Fibroblast of lung (primary cell): ENCODE measurements at regions not wholly inside any gene's neighbourhood (a gene's known extent, or its start where the extent isn't known, plus 50 kb on each side); places are given as distances from the start of the nearest gene placed in this dataset.

ENCODE experiments used
- DNase-seq, 2 donors: peaks; one replicate each; pipeline versions ENCODE4 v3.0.0 to v3.0.0-alpha.2; 2010; ENCODE audit warnings: low read depth in 2 of 2
- H2AFZ ChIP-seq: 2 replicates; pipeline ENCODE4 v1.5.1; 2012; ENCODE audit warnings: low read length, control low read depth, inconsistent platforms
- H3K27ac ChIP-seq: 2 replicates; pipeline ENCODE4 v1.5.1; 2011; ENCODE audit warnings: low read length, control low read depth; ENCODE audit not compliant: insufficient read depth
- H3K27me3 ChIP-seq: 2 replicates; pipeline ENCODE4 v1.5.1; 2011; ENCODE audit warnings: mild to moderate bottlenecking, low read length; ENCODE audit not compliant: control insufficient read depth, insufficient read depth
- H3K36me3 ChIP-seq: 2 replicates; pipeline ENCODE4 v1.5.1; 2011; ENCODE audit warnings: low read length; ENCODE audit not compliant: control insufficient read depth, insufficient read depth
- H3K4me1 ChIP-seq: 2 replicates; pipeline ENCODE4 v1.5.1; 2011; ENCODE audit warnings: low read length; ENCODE audit not compliant: control insufficient read depth, insufficient read depth; ENCODE audit errors: extremely low read depth
- H3K4me2 ChIP-seq: 2 replicates; pipeline ENCODE4 v1.5.1; 2011; ENCODE audit warnings: low read length, control low read depth; ENCODE audit not compliant: insufficient read depth; ENCODE audit errors: extremely low read depth
- H3K4me3 ChIP-seq, 4 experiments: fragments of 200-600 bp in 1 of 4; sonication (generic) in 1 of 4; replicated peaks in 1 of 4; 2 replicates each; pipeline ENCODE4 v1.5.1; 2011 to 2016; ENCODE audit warnings: low read length in 4 of 4, low read depth in 3 of 4, mild to moderate bottlenecking in 3 of 4, control low read depth in 2 of 4, inconsistent platforms in 1 of 4, mixed read lengths in 1 of 4; ENCODE audit not compliant: insufficient read depth in 1 of 4; ENCODE audit errors: control extremely low read depth in 1 of 4
- H3K79me2 ChIP-seq: 2 replicates; pipeline ENCODE4 v1.5.1; 2012; ENCODE audit warnings: mild to moderate bottlenecking, low read length, inconsistent platforms; ENCODE audit not compliant: control insufficient read depth, insufficient read depth
- H3K9ac ChIP-seq: 2 replicates; pipeline ENCODE4 v1.5.1; 2011; ENCODE audit warnings: mild to moderate bottlenecking, low read length, control low read depth; ENCODE audit not compliant: insufficient read depth
- H3K9me3 ChIP-seq: 2 replicates; pipeline ENCODE4 v1.5.1; 2012; ENCODE audit warnings: low read depth, low read length; ENCODE audit not compliant: control insufficient read depth, insufficient read depth
- H4K20me1 ChIP-seq: 2 replicates; pipeline ENCODE4 v1.5.1; 2011; ENCODE audit warnings: low read length; ENCODE audit not compliant: control insufficient read depth, insufficient read depth; ENCODE audit errors: extremely low read depth
- CTCF ChIP-seq, 2 donors: IDR thresholded peaks in 1 of 2; conservative IDR thresholded peaks in 1 of 2; 1 replicate in 1 of 2; 2 replicates in 1 of 2; pipeline ENCODE4 v1.5.1; 2011 to 2012; ENCODE audit warnings: low read length in 2 of 2, control low read depth in 1 of 2, inconsistent platforms in 1 of 2, low read depth in 1 of 2, mild to moderate bottlenecking in 1 of 2
- EZH2 ChIP-seq: IDR thresholded peaks from 2 replicates; pipeline ENCODE4 v1.5.1; 2012; ENCODE audit warnings: low read length, control low read depth, mild to moderate bottlenecking; ENCODE audit errors: missing control alignments

GRCh38 chr11:120019191-120019590 lies 118.7 kb downstream of the TRIM29 start:
- no peak for TF ChIP-seq EZH2
- TF ChIP-seq CTCF (conservative IDR thresholded peaks at IDR 0.05 in 1 of 2, IDR thresholded peaks at IDR 0.05 in 1 of 2; ENCODE audit: low read depth in 1 of 2, low read length in 2 of 2) = no peak
- no peaks in the 10 kb centered on the region for H3K4me1 ChIP-seq
- H3K27me3 ChIP-seq = no peaks in the 10 kb centered on the region
- no peaks in the 10 kb centered on the region for H3K79me2 ChIP-seq
- no peak overlapping the region for H3K4me3 ChIP-seq
- H3K27ac ChIP-seq = no peak overlapping the region
- H4K20me1 ChIP-seq = peaks cover 2% of the 10 kb centered on the region
- H2AFZ ChIP-seq = no peak overlapping the region
- H3K36me3 ChIP-seq = no peaks in the 10 kb centered on the region
- H3K9me3 ChIP-seq = no peaks in the 10 kb centered on the region
- no peak for DNase-seq
- no peak overlapping the region for H3K4me2 ChIP-seq
- no peak overlapping the region for H3K9ac ChIP-seq

DNA sequence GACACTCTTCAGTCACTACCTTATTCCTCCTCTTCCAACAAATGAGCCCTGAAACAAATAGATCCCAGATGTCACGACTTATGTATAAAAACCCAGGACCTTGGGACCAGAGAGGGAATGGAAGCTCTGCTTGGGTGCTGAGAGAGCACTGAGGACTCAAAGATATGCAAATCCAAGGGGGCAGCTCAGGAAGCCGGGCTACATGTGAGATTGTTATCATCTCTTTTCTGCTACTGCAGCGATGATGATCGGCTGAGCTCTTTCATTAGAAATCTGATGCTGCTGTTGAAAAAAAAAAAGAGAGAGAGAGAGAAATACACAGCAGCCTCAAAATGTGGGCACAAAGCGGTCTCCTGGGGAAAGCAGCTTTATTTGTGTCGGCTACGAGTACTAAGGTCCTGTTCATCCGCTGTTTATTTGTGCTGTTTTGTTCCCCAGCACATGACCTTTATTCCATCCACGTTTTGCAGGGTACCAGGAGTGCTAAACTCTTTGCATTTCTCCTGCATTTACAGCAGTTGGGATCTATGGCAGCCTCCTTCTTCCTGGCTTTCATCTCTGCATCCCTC lies 120.2 kb downstream of the TRIM29 start:
- no peak for DNase-seq
- no peak overlapping the region for H3K27ac ChIP-seq
- H3K4me2 ChIP-seq = no peak overlapping the region
- no peak for TF ChIP-seq EZH2
- H2AFZ ChIP-seq = no peak overlapping the region
- H3K9me3 ChIP-seq = no peaks in the 10 kb centered on the region
- no peaks in the 10 kb centered on the region for H3K4me1 ChIP-seq
- H3K36me3 ChIP-seq = no peaks in the 10 kb centered on the region
- peaks cover 2% of the 10 kb centered on the region for H4K20me1 ChIP-seq
- no peaks in the 10 kb centered on the region for H3K79me2 ChIP-seq
- H3K27me3 ChIP-seq = no peaks in the 10 kb centered on the region
- H3K4me3 ChIP-seq = no peak overlapping the region
- no peak overlapping the region for H3K9ac ChIP-seq

- TF ChIP-seq CTCF (conservative IDR thresholded peaks at IDR 0.05 in 1 of 2, IDR thresholded peaks at IDR 0.05 in 1 of 2; ENCODE audit: low read depth in 1 of 2, low read length in 2 of 2) (peak; percentile 47 to 64), EZH2 (no peak)
- peak; percentile 11 to 19 for DNase-seq
- Histone ChIP-seq H3K4me2 (no peak overlapping the region), H2AFZ (no peak overlapping the region), H3K27ac (no peak overlapping the region), H3K79me2 (no peaks in the 10 kb centered on the region), H3K27me3 (no peaks in the 10 kb centered on the region), H3K4me1 (no peaks in the 10 kb centered on the region), H3K36me3 (no peaks in the 10 kb centered on the region), H3K9ac (no peak overlapping the region), H4K20me1 (no peaks in the 10 kb centered on the region), H3K9me3 (no peaks in the 10 kb centered on the region), H3K4me3 (no peak overlapping the region)
Measured at GRCh38 chr11:120013325-120014250, 124.3 kb downstream of the TRIM29 start.
